Activated B cell treated with CpG ODN at 0.5 μM for 24 hours (primary cell): ENCODE measurements at regions not wholly inside any gene's neighbourhood (a gene's known extent, or its start where the extent isn't known, plus 50 kb on each side); places are given as distances from the start of the nearest gene placed in this dataset.

ENCODE experiments used
- ATAC-seq: fragments of 200-7000 bp; cut with Tn5 transposase; one replicate; pipeline ENCODE4 v1.10.0; 2021; ENCODE audit warnings: low read depth, mild to moderate bottlenecking, moderate library complexity
- CTCF ChIA-PET: fragments of 350-600 bp; sonication (Branson Sonifier 250); formaldehyde crosslinking; loops from one replicate; lab custom pipeline; 2021; ENCODE audit warnings: antibody characterized with exemption; lab: Charles Lee
- POLR2A ChIA-PET: fragments of 350-600 bp; sonication (Branson Sonifier 250); formaldehyde crosslinking; loops from one replicate; lab custom pipeline; 2021; ENCODE audit warnings: antibody characterized with exemption; lab: Charles Lee
- DNase-seq: peaks from one replicate; pipeline ENCODE4 v3.0.0; 2022
- H3K27ac Mint-ChIP-seq: one replicate; pipeline ENCODE4 v1.8.0; 2020; ENCODE audit warnings: mixed read lengths
- H3K27me3 Mint-ChIP-seq: one replicate; pipeline ENCODE4 v1.8.0; 2021; ENCODE audit warnings: mixed read lengths
- H3K36me3 Mint-ChIP-seq: one replicate; pipeline ENCODE4 v1.8.0; 2021; ENCODE audit warnings: low read depth, mixed read lengths
- H3K4me1 Mint-ChIP-seq: one replicate; pipeline ENCODE4 v1.8.0; 2021; ENCODE audit warnings: mixed read lengths
- H3K4me3 Mint-ChIP-seq: one replicate; pipeline ENCODE4 v1.8.0; 2020; ENCODE audit warnings: mild to moderate bottlenecking, mixed read lengths
- H3K9me3 Mint-ChIP-seq: one replicate; pipeline ENCODE4 v1.8.0; 2020; ENCODE audit warnings: mixed read lengths
- CTCF ChIP-seq: fragments of 200-600 bp; IDR thresholded peaks from one replicate; pipeline ENCODE4 v1.8.0; 2022; ENCODE audit warnings: antibody characterized with exemption, mild to moderate bottlenecking
- intact Hi-C: fragments of 100-400 bp; cut with micrococcal nuclease; formaldehyde crosslinking; loops from one replicate; pipeline ENCODE4 v1.15.1; 2024

- Mint-ChIP-seq H3K27ac (no peak overlapping the region), H3K36me3 (no peaks in the 10 kb centered on the region), H3K4me1 (no peaks in the 10 kb centered on the region), H3K4me3 (no peak overlapping the region), H3K27me3 (no peaks in the 10 kb centered on the region), H3K9me3 (no peaks in the 10 kb centered on the region)
- TF ChIP-seq CTCF = no peak
- intact Hi-C loops = no loop called here
- ChIA-PET POLR2A (no interaction called here), CTCF (no interaction called here)
- ATAC-seq (no peak), DNase-seq (no peak)
Measured at GRCh38 chr11:109338131-109338530, 83.9 kb upstream of the C11orf87 start.

GRCh38 chr11:109342261-109342660 lies 79.7 kb upstream of the C11orf87 start:
- Mint-ChIP-seq H3K27me3 (no peaks in the 10 kb centered on the region), H3K36me3 (no peaks in the 10 kb centered on the region), H3K4me3 (no peak overlapping the region), H3K4me1 (no peaks in the 10 kb centered on the region), H3K9me3 (no peaks in the 10 kb centered on the region), H3K27ac (no peak overlapping the region)
- ChIA-PET CTCF (no interaction called here), POLR2A (no interaction called here)
- intact Hi-C loops = no loop called here
- TF ChIP-seq CTCF = no peak
- ATAC-seq = no peak
- no peak for DNase-seq

- POLR2A ChIA-PET = no interaction called here
- DNase-seq (no peak), ATAC-seq (no peak)
- TF ChIP-seq CTCF = no peak
- Mint-ChIP-seq H3K27me3 (no peaks in the 10 kb centered on the region), H3K4me1 (no peaks in the 10 kb centered on the region), H3K27ac (no peak overlapping the region), H3K36me3 (no peaks in the 10 kb centered on the region), H3K9me3 (no peaks in the 10 kb centered on the region), H3K4me3 (no peak overlapping the region)
- intact Hi-C loops = no loop called here
- CTCF ChIA-PET = no interaction called here
Measured at GRCh38 chr11:109343242-109343641, 78.7 kb upstream of the C11orf87 start.

- POLR2A ChIA-PET = no interaction called here
- Mint-ChIP-seq H3K9me3 (no peaks in the 10 kb centered on the region), H3K4me1 (no peaks in the 10 kb centered on the region), H3K27ac (no peak overlapping the region), H3K27me3 (no peaks in the 10 kb centered on the region), H3K4me3 (no peak overlapping the region), H3K36me3 (no peaks in the 10 kb centered on the region)
- no peak for ATAC-seq
- no peak for TF ChIP-seq CTCF
- DNase-seq = no peak
- CTCF ChIA-PET = no interaction called here
- intact Hi-C loops = no loop called here
Measured at GRCh38 chr11:109347304-109347703, 74.7 kb upstream of the C11orf87 start.

- intact Hi-C loops = no loop called here
- ChIA-PET CTCF (no interaction called here), POLR2A (no interaction called here)
- Mint-ChIP-seq H3K4me1 (no peaks in the 10 kb centered on the region), H3K36me3 (no peaks in the 10 kb centered on the region), H3K27me3 (no peaks in the 10 kb centered on the region), H3K27ac (no peak overlapping the region), H3K4me3 (no peak overlapping the region), H3K9me3 (no peaks in the 10 kb centered on the region)
- DNase-seq (no peak), ATAC-seq (no peak)
- no peak for TF ChIP-seq CTCF
Measured at GRCh38 chr11:109349276-109350080, 72.5 kb upstream of the C11orf87 start.
